DMS153 treated with DMSO at 0.1 percent for 48 hours (cell line): ENCODE measurements at regions not wholly inside any gene's neighbourhood (a gene's known extent, or its start where the extent isn't known, plus 50 kb on each side); places are given as distances from the start of the nearest gene placed in this dataset.
"Not testable (repeated sequence)": the region's sequence is repeated elsewhere in the genome, so short reads cannot be mapped to it uniquely, and the experiment has no call there.

Experiments
- DNase-seq: peaks from one replicate; lab custom pipeline; 2025; ENCODE audit not compliant: unreplicated experiment; lab: John Stamatoyannopoulos, UW

- no peak for DNase-seq
Observed at GRCh38 chr2:39930175-39930917, 151.3 kb upstream of the THUMPD2 start.

GRCh38 chr2:39929531-39929930 is 150.5 kb upstream of the THUMPD2 start:
- DNase-seq: no peak

- no peak for DNase-seq
Observed at GRCh38 chr2:39925312-39925711, 146.3 kb upstream of the THUMPD2 start.

- DNase-seq: no peak
Observed at GRCh38 chr2:39923455-39923854, 144.4 kb upstream of the THUMPD2 start.

GRCh38 chr2:39922679-39923405 is 143.8 kb upstream of the THUMPD2 start:
- no peak for DNase-seq

GRCh38 chr2:39920307-39920801 is 141.3 kb upstream of the THUMPD2 start:
- no peak for DNase-seq

- no peak for DNase-seq
Observed at GRCh38 chr2:39919511-39920306, 140.7 kb upstream of the THUMPD2 start.

GRCh38 chr2:39918886-39919285 is 139.8 kb upstream of the THUMPD2 start:
- DNase-seq: no peak

- DNase-seq: not testable (repeated sequence)
Observed at GRCh38 chr2:39917371-39917770, 138.3 kb upstream of the THUMPD2 start.

GRCh38 chr2:39914949-39915348 is 135.9 kb upstream of the THUMPD2 start:
- no peak for DNase-seq

- DNase-seq: peak; percentile 90
Observed at GRCh38 chr2:39913648-39914461, 134.8 kb upstream of the THUMPD2 start.

GRCh38 chr2:39902103-39902502 is 123.0 kb upstream of the THUMPD2 start:
- no peak for DNase-seq

- no peak for DNase-seq
Observed at GRCh38 chr2:39898934-39899333, 119.9 kb upstream of the THUMPD2 start.

- DNase-seq: no peak
Observed at GRCh38 chr2:39897273-39897672, 118.2 kb upstream of the THUMPD2 start.

- no peak for DNase-seq
Observed at GRCh38 chr2:39894082-39894481, 115.0 kb upstream of the THUMPD2 start.

- no peak for DNase-seq
Observed at GRCh38 chr2:39893616-39894015, 114.6 kb upstream of the THUMPD2 start.

GRCh38 chr2:39881948-39882347 is 102.9 kb upstream of the THUMPD2 start:
- DNase-seq: no peak

- DNase-seq: no peak
Observed at GRCh38 chr2:39881494-39881893, 102.4 kb upstream of the THUMPD2 start.

GRCh38 chr2:39879001-39879400 is 99.9 kb upstream of the THUMPD2 start:
- not testable (repeated sequence) for DNase-seq

- no peak for DNase-seq
Observed at GRCh38 chr2:39875914-39876267, 96.8 kb upstream of the THUMPD2 start.
